ENCODE measurements at regions not wholly inside any gene's neighbourhood (a gene's known extent, or its start where the extent isn't known, plus 50 kb on each side); places are given as distances from the start of the nearest gene placed in this dataset.

GRCh38 chr3:72155391-72156064, 370.6 kb upstream of the PROK2 start:
- 32 to 34% methylated on average over 12 of the region's 12 CpGs for WGBS, 2 donors
- peak; percentile 49 for DNase-seq
- Histone ChIP-seq H3K4me3 (no peak overlapping the region), H3K4me1 (peaks cover 21% of the 10 kb centered on the region), H3K36me3 (ENCODE audit: low read depth, missing control alignments) (no peaks in the 10 kb centered on the region), H3K27me3 (no peaks in the 10 kb centered on the region), H3K9me3 (no peaks in the 10 kb centered on the region), H3K27ac (peak overlapping the region in 1 of 2 donors; percentile 4)
- intact Hi-C loops (cut with DNase I; ENCODE audit: low total_unique reads), result no loop called here
- TF ChIP-seq CTCF (IDR thresholded peaks at IDR 0.05) (no peak), POLR2A (IDR thresholded peaks at IDR 0.05) (no peak)

- whole genome bisulfite sequencing, 2 donors, result 91 to 93% methylated on average over 4 of the region's 4 CpGs
- no peaks in the 10 kb centered on the region for H3K9me3 ChIP-seq
Observed at GRCh38 chr3:72154391-72155335, 369.7 kb upstream of the PROK2 start.

GRCh38 chr3:72153477-72154314, 368.7 kb upstream of the PROK2 start:
- H3K36me3 ChIP-seq (ENCODE audit: low read depth, missing control alignments), result no peaks in the 10 kb centered on the region
- H3K4me1 ChIP-seq, result peaks cover 21% of the 10 kb centered on the region
- TF ChIP-seq CTCF (IDR thresholded peaks at IDR 0.05), result no peak
- TF ChIP-seq POLR2A (IDR thresholded peaks at IDR 0.05), result no peak
- no peaks in the 10 kb centered on the region for H3K27me3 ChIP-seq
- no peaks in the 10 kb centered on the region for H3K9me3 ChIP-seq
- intact Hi-C loops (cut with DNase I; ENCODE audit: low total_unique reads), result no loop called here
- H3K4me3 ChIP-seq, result no peak overlapping the region
- H3K27ac ChIP-seq, result peak overlapping the region; percentile 61 to 74
- WGBS, 2 donors, result 82 to 85% methylated on average over 6 of the region's 6 CpGs
- no peak for DNase-seq

More at GRCh38 chr3:72154391-72155335, 369.7 kb upstream of the PROK2 start:
- Histone ChIP-seq H3K4me3 (no peak overlapping the region), H3K36me3 (ENCODE audit: low read depth, missing control alignments) (no peaks in the 10 kb centered on the region), H3K4me1 (peaks cover 21% of the 10 kb centered on the region), H3K27ac (peak overlapping the region in 1 of 2 donors; percentile 4), H3K27me3 (no peaks in the 10 kb centered on the region)
- intact Hi-C loops (cut with DNase I; ENCODE audit: low total_unique reads), result no loop called here
- TF ChIP-seq POLR2A (IDR thresholded peaks at IDR 0.05) (no peak), CTCF (IDR thresholded peaks at IDR 0.05) (no peak)
- no peak for DNase-seq

- intact Hi-C loops (cut with DNase I; ENCODE audit: low total_unique reads), result no loop called here
- DNase-seq, result peak; percentile 89
- Histone ChIP-seq H3K4me1 (peaks cover 21% of the 10 kb centered on the region), H3K27me3 (no peaks in the 10 kb centered on the region), H3K27ac (peak overlapping the region; percentile 61 to 74), H3K9me3 (no peaks in the 10 kb centered on the region), H3K4me3 (peak overlapping the region; percentile 27 to 36), H3K36me3 (ENCODE audit: low read depth, missing control alignments) (no peaks in the 10 kb centered on the region)
- 8 to 9% methylated on average over 21 of the region's 21 CpGs for WGBS, 2 donors
- TF ChIP-seq POLR2A (IDR thresholded peaks at IDR 0.05) (no peak), CTCF (IDR thresholded peaks at IDR 0.05) (no peak)
Observed at GRCh38 chr3:72152551-72153476, 367.9 kb upstream of the PROK2 start.

All from testis (tissue), 2 donors.